IPS-NIHi11 (cell line): ENCODE measurements at regions not wholly inside any gene's neighbourhood (a gene's known extent, or its start where the extent isn't known, plus 50 kb on each side); places are given as distances from the start of the nearest gene placed in this dataset.
"Not testable (repeated sequence)": the region's sequence is repeated elsewhere in the genome, so short reads cannot be mapped to it uniquely, and the experiment has no call there.

Experiments
- DNase-seq: peaks from one replicate; pipeline ENCODE4 v3.0.0; 2012; ENCODE audit warnings: mixed read lengths, low spot score

- no peak for DNase-seq
Observed at GRCh38 chrX:55813150-55813549, 95.6 kb downstream of the RRAGB start.

- no peak for DNase-seq
Observed at GRCh38 chrX:55815546-55815945, 98.0 kb downstream of the RRAGB start.

- DNase-seq, result no peak
Observed at GRCh38 chrX:55816023-55816422, 98.5 kb downstream of the RRAGB start.

- no peak for DNase-seq
Observed at GRCh38 chrX:55818673-55819375, 101.3 kb downstream of the RRAGB start.

GRCh38 chrX:55839485-55839884 is 121.9 kb downstream of the RRAGB start:
- DNase-seq, result peak; percentile 13

- DNase-seq, result no peak
Observed at GRCh38 chrX:55841962-55842752, 124.6 kb downstream of the RRAGB start.

- not testable (repeated sequence) for DNase-seq
Observed at GRCh38 chrX:55866779-55867178, 149.2 kb downstream of the RRAGB start.

- no peak for DNase-seq
Observed at GRCh38 chrX:55867181-55867651, 149.7 kb downstream of the RRAGB start.

- DNase-seq, result no peak
Observed at GRCh38 chrX:55867708-55868107, 150.2 kb downstream of the RRAGB start.

- no peak for DNase-seq
Observed at GRCh38 chrX:55874807-55875206, 157.3 kb downstream of the RRAGB start.

- not testable (repeated sequence) for DNase-seq
Observed at GRCh38 chrX:55883541-55883940, 166.0 kb downstream of the RRAGB start.

GRCh38 chrX:55907968-55908607 is 190.5 kb downstream of the RRAGB start:
- DNase-seq, result peak; percentile 67

- peak; percentile 42 for DNase-seq
Observed at GRCh38 chrX:55908661-55909212, 191.2 kb downstream of the RRAGB start.

GRCh38 chrX:55919367-55920221 is 202.0 kb downstream of the RRAGB start:
- no peak for DNase-seq

- DNase-seq, result no peak
Observed at GRCh38 chrX:55924574-55924973, 207.0 kb downstream of the RRAGB start.

GRCh38 chrX:55928529-55928928 is 211.0 kb downstream of the RRAGB start:
- not testable (repeated sequence) for DNase-seq
